Glutamatergic neuron (in vitro differentiated cells): ENCODE measurements at regions not wholly inside any gene's neighbourhood (a gene's known extent, or its start where the extent isn't known, plus 50 kb on each side); places are given as distances from the start of the nearest gene placed in this dataset.

Experiments used
- DNase-seq: peaks from one replicate; pipeline ENCODE4 v3.0.0; 2022
- H3K27ac Mint-ChIP-seq: one replicate; pipeline ENCODE4 v1.8.0; 2020; ENCODE audit warnings: mild to moderate bottlenecking, mixed read lengths, inconsistent platforms; ENCODE audit not compliant: unreplicated experiment
- H3K27me3 Mint-ChIP-seq: one replicate; pipeline ENCODE4 v1.8.0; 2020; ENCODE audit warnings: mild to moderate bottlenecking, moderate library complexity, mixed read lengths, inconsistent platforms; ENCODE audit not compliant: unreplicated experiment
- H3K36me3 Mint-ChIP-seq: one replicate; pipeline ENCODE4 v1.8.0; 2020; ENCODE audit warnings: mild to moderate bottlenecking, mixed read lengths, inconsistent platforms; ENCODE audit not compliant: unreplicated experiment
- H3K4me1 Mint-ChIP-seq: one replicate; pipeline ENCODE4 v1.8.0; 2020; ENCODE audit warnings: mild to moderate bottlenecking, low read depth, mixed read lengths, inconsistent platforms; ENCODE audit not compliant: unreplicated experiment
- H3K4me3 Mint-ChIP-seq: one replicate; pipeline ENCODE4 v1.8.0; 2020; ENCODE audit warnings: mild to moderate bottlenecking, mixed read lengths, inconsistent platforms; ENCODE audit not compliant: unreplicated experiment
- H3K9me3 Mint-ChIP-seq: one replicate; pipeline ENCODE4 v1.8.0; 2020; ENCODE audit warnings: mild to moderate bottlenecking, moderate library complexity, mixed read lengths, inconsistent platforms; ENCODE audit not compliant: unreplicated experiment
- CTCF ChIP-seq: fragments of 200-600 bp; sonication (generic); IDR thresholded peaks from one replicate; pipeline ENCODE4 v1.5.0; 2021; ENCODE audit not compliant: partially characterized antibody, unreplicated experiment

- peaks cover 2% of the 10 kb centered on the region for H3K27me3 Mint-ChIP-seq
- H3K4me3 Mint-ChIP-seq: peak overlapping the region; percentile 39
- H3K4me1 Mint-ChIP-seq: peaks cover 23% of the 10 kb centered on the region
- peak overlapping the region; percentile 83 for H3K27ac Mint-ChIP-seq
- peak; percentile 68 for DNase-seq
- no peak for TF ChIP-seq CTCF
- peaks cover 6% of the 10 kb centered on the region for H3K9me3 Mint-ChIP-seq
- H3K36me3 Mint-ChIP-seq: no peaks in the 10 kb centered on the region
Observed at GRCh38 chr13:50071379-50071778, 56.1 kb downstream of the KCNRG start.

- Mint-ChIP-seq H3K9me3 (peaks cover 3% of the 10 kb centered on the region), H3K27ac (no peak overlapping the region), H3K4me1 (peaks cover 23% of the 10 kb centered on the region), H3K27me3 (peaks cover 2% of the 10 kb centered on the region), H3K36me3 (no peaks in the 10 kb centered on the region), H3K4me3 (no peak overlapping the region)
- DNase-seq: no peak
- TF ChIP-seq CTCF: no peak
Observed at GRCh38 chr13:50072676-50073075, 57.4 kb downstream of the KCNRG start.

- Mint-ChIP-seq H3K27ac (peak overlapping the region; percentile 62), H3K27me3 (peaks cover 2% of the 10 kb centered on the region), H3K4me3 (peak overlapping the region; percentile 67), H3K9me3 (peaks cover 3% of the 10 kb centered on the region), H3K36me3 (no peaks in the 10 kb centered on the region), H3K4me1 (peaks cover 26% of the 10 kb centered on the region)
- TF ChIP-seq CTCF: no peak
- no peak for DNase-seq
Observed at GRCh38 chr13:50073340-50073739, 58.1 kb downstream of the KCNRG start.

- Mint-ChIP-seq H3K9me3 (peaks cover 3% of the 10 kb centered on the region), H3K4me3 (no peak overlapping the region), H3K4me1 (peaks cover 30% of the 10 kb centered on the region), H3K27ac (no peak overlapping the region), H3K27me3 (peaks cover 2% of the 10 kb centered on the region), H3K36me3 (no peaks in the 10 kb centered on the region)
- TF ChIP-seq CTCF: no peak
- no peak for DNase-seq
Observed at GRCh38 chr13:50074843-50075242, 59.6 kb downstream of the KCNRG start.

- H3K9me3 Mint-ChIP-seq: peaks cover 8% of the 10 kb centered on the region
- no peak for TF ChIP-seq CTCF
- no peak overlapping the region for H3K4me3 Mint-ChIP-seq
- no peak for DNase-seq
- H3K36me3 Mint-ChIP-seq: no peaks in the 10 kb centered on the region
- peaks cover 29% of the 10 kb centered on the region for H3K4me1 Mint-ChIP-seq
- no peak overlapping the region for H3K27ac Mint-ChIP-seq
- H3K27me3 Mint-ChIP-seq: peaks cover 4% of the 10 kb centered on the region
Observed at GRCh38 chr13:50075619-50076097, 60.4 kb downstream of the KCNRG start.
